Caco-2 (cell line): ENCODE measurements at regions not wholly inside any gene's neighbourhood (a gene's known extent, or its start where the extent isn't known, plus 50 kb on each side); places are given as distances from the start of the nearest gene placed in this dataset.

ENCODE experiments used
- BruUV-seq: library from RNA; stranded (reverse); fragments of 400-500 nt; replicated peaks from 2 replicates; lab custom pipeline; 2021; lab: Mats Ljungman, UMichigan
- CTCF ChIA-PET: fragments of 300-600 bp; sonication (Branson Sonifier 250); formaldehyde crosslinking; loops from one replicate; lab custom pipeline; 2022; ENCODE audit warnings: antibody characterized with exemption; lab: Charles Lee
- POLR2A ChIA-PET: fragments of 300-600 bp; sonication (Branson Sonifier 250); formaldehyde crosslinking; loops from one replicate; lab custom pipeline; 2022; ENCODE audit warnings: antibody characterized with exemption; lab: Charles Lee
- DNase-seq, 2 experiments: peaks; one replicate each; pipeline versions ENCODE4 v3.0.0 to v3.0.0-alpha.2; 2020 to 2022
- H3K27me3 ChIP-seq: replicated peaks from 2 replicates; pipeline ENCODE4 v1.6.0; 2011; ENCODE audit warnings: low read length; ENCODE audit not compliant: control insufficient read depth, insufficient read depth
- H3K36me3 ChIP-seq: 2 replicates; pipeline ENCODE4 v1.5.1; 2011; ENCODE audit warnings: low read length; ENCODE audit not compliant: control insufficient read depth, insufficient read depth
- H3K4me1 ChIP-seq: fragments of 250-450 bp; sonication (Bioruptor Pico); 2 replicates; pipeline ENCODE4 v1.5.1; 2020; ENCODE audit warnings: mild to moderate bottlenecking
- H3K4me3 ChIP-seq: 2 replicates; pipeline ENCODE4 v1.5.1; 2011; ENCODE audit warnings: low read depth, mild to moderate bottlenecking, control low read depth, low read length
- H3K9me3 ChIP-seq: fragments of 250-450 bp; sonication (Bioruptor Pico); 2 replicates; pipeline ENCODE4 v1.5.1; 2020; ENCODE audit warnings: mild to moderate bottlenecking, moderate library complexity
- H3K27ac Mint-ChIP-seq: one replicate; pipeline ENCODE4 v1.8.0; 2022; ENCODE audit warnings: mixed read lengths; ENCODE audit not compliant: unreplicated experiment
- H3K27me3 Mint-ChIP-seq: one replicate; pipeline ENCODE4 v1.8.0; 2022; ENCODE audit warnings: mixed read lengths; ENCODE audit not compliant: insufficient read depth, unreplicated experiment
- H3K36me3 Mint-ChIP-seq: one replicate; pipeline ENCODE4 v1.8.0; 2022; ENCODE audit warnings: mild to moderate bottlenecking, mixed read lengths; ENCODE audit not compliant: insufficient read depth, unreplicated experiment
- H3K4me1 Mint-ChIP-seq: one replicate; pipeline ENCODE4 v1.8.0; 2022; ENCODE audit warnings: low read depth, mixed read lengths; ENCODE audit not compliant: unreplicated experiment
- H3K4me3 Mint-ChIP-seq: one replicate; pipeline ENCODE4 v1.8.0; 2022; ENCODE audit warnings: mild to moderate bottlenecking, moderate library complexity, mixed read lengths; ENCODE audit not compliant: unreplicated experiment
- H3K9me3 Mint-ChIP-seq: one replicate; pipeline ENCODE4 v1.8.0; 2022; ENCODE audit warnings: mixed read lengths; ENCODE audit not compliant: unreplicated experiment
- CTCF ChIP-seq, 2 experiments: fragments of 200-600 bp in 1 of 2; IDR thresholded peaks; 1 replicate in 1 of 2; 2 replicates in 1 of 2; pipeline versions ENCODE4 v1.5.1 to v1.8.0; 2011 to 2022; ENCODE audit warnings: antibody characterized with exemption in 1 of 2, control low read depth in 1 of 2, inconsistent platforms in 1 of 2, low read depth in 1 of 2, low read length in 1 of 2, mild to moderate bottlenecking in 1 of 2, moderate library complexity in 1 of 2; ENCODE audit not compliant: insufficient read depth in 1 of 2, severe bottlenecking in 1 of 2, unreplicated experiment in 1 of 2
- intact Hi-C: fragments of 100-400 bp; cut with micrococcal nuclease; formaldehyde crosslinking; loops from one replicate; pipeline ENCODE4 v1.10.0; 2022; ENCODE audit not compliant: unreplicated experiment

- Histone ChIP-seq H3K9me3 (no peaks in the 10 kb centered on the region), H3K36me3 (no peaks in the 10 kb centered on the region), H3K4me1 (no peaks in the 10 kb centered on the region), H3K4me3 (no peak overlapping the region), H3K27me3 (no peaks in the 10 kb centered on the region)
- ChIA-PET CTCF (no interaction called here), POLR2A (no interaction called here)
- no peaks in the 10 kb centered on the region for H3K9me3 Mint-ChIP-seq
- intact Hi-C loops, result no loop called here
- no peak for DNase-seq
- no peak overlapping the region for H3K27ac Mint-ChIP-seq
- no peaks in the 10 kb centered on the region for H3K4me1 Mint-ChIP-seq
- no peak for TF ChIP-seq CTCF (IDR thresholded peaks at IDR 0.05; ENCODE audit: insufficient read depth in 1 of 2, low read depth in 1 of 2, low read length in 1 of 2, severe bottlenecking in 1 of 2, unreplicated experiment in 1 of 2)
- H3K27me3 Mint-ChIP-seq, result no peaks in the 10 kb centered on the region
- H3K36me3 Mint-ChIP-seq, result no peaks in the 10 kb centered on the region
- BruUV-seq, result no TSS peak
- H3K4me3 Mint-ChIP-seq, result no peak overlapping the region
Observed at GRCh38 chr2:186913870-186914269, 64.9 kb upstream of the ZSWIM2 start.

- Mint-ChIP-seq H3K4me3 (no peak overlapping the region), H3K27ac (no peak overlapping the region), H3K36me3 (no peaks in the 10 kb centered on the region), H3K9me3 (no peaks in the 10 kb centered on the region), H3K4me1 (no peaks in the 10 kb centered on the region), H3K27me3 (no peaks in the 10 kb centered on the region)
- Histone ChIP-seq H3K9me3 (no peaks in the 10 kb centered on the region), H3K4me1 (no peaks in the 10 kb centered on the region), H3K27me3 (no peaks in the 10 kb centered on the region), H3K4me3 (no peak overlapping the region), H3K36me3 (no peaks in the 10 kb centered on the region)
- no peak for DNase-seq
- TF ChIP-seq CTCF (IDR thresholded peaks at IDR 0.05; ENCODE audit: insufficient read depth in 1 of 2, low read depth in 1 of 2, low read length in 1 of 2, severe bottlenecking in 1 of 2, unreplicated experiment in 1 of 2), result no peak
- ChIA-PET POLR2A (no interaction called here), CTCF (no interaction called here)
- intact Hi-C loops, result no loop called here
- BruUV-seq, result no TSS peak
Observed at GRCh38 chr2:186912979-186913378, 64.0 kb upstream of the ZSWIM2 start.

GRCh38 chr2:186911551-186912085 is 62.6 kb upstream of the ZSWIM2 start:
- Mint-ChIP-seq H3K4me1 (no peaks in the 10 kb centered on the region), H3K27ac (no peak overlapping the region), H3K9me3 (no peaks in the 10 kb centered on the region), H3K4me3 (no peak overlapping the region), H3K27me3 (peaks cover 2% of the 10 kb centered on the region), H3K36me3 (no peaks in the 10 kb centered on the region)
- no TSS peak for BruUV-seq
- H3K36me3 ChIP-seq, result no peaks in the 10 kb centered on the region
- no peak overlapping the region for H3K4me3 ChIP-seq
- ChIA-PET CTCF (no interaction called here), POLR2A (no interaction called here)
- H3K4me1 ChIP-seq, result no peaks in the 10 kb centered on the region
- TF ChIP-seq CTCF (IDR thresholded peaks at IDR 0.05; ENCODE audit: insufficient read depth in 1 of 2, low read depth in 1 of 2, low read length in 1 of 2, severe bottlenecking in 1 of 2, unreplicated experiment in 1 of 2), result no peak
- intact Hi-C loops, result no loop called here
- DNase-seq, result no peak
- no peaks in the 10 kb centered on the region for H3K27me3 ChIP-seq
- no peaks in the 10 kb centered on the region for H3K9me3 ChIP-seq
